Activated B cell treated with CpG ODN at 0.5 μM for 24 hours (primary cell): ENCODE measurements at regions not wholly inside any gene's neighbourhood (a gene's known extent, or its start where the extent isn't known, plus 50 kb on each side); places are given as distances from the start of the nearest gene placed in this dataset.

Source experiments
- ATAC-seq: fragments of 200-7000 bp; cut with Tn5 transposase; one replicate; pipeline ENCODE4 v1.10.0; 2021; ENCODE audit warnings: low read depth, mild to moderate bottlenecking, moderate library complexity
- CTCF ChIA-PET: fragments of 350-600 bp; sonication (Branson Sonifier 250); formaldehyde crosslinking; loops from one replicate; lab custom pipeline; 2021; ENCODE audit warnings: antibody characterized with exemption; lab: Charles Lee
- POLR2A ChIA-PET: fragments of 350-600 bp; sonication (Branson Sonifier 250); formaldehyde crosslinking; loops from one replicate; lab custom pipeline; 2021; ENCODE audit warnings: antibody characterized with exemption; lab: Charles Lee
- DNase-seq: peaks from one replicate; pipeline ENCODE4 v3.0.0; 2022
- H3K27ac Mint-ChIP-seq: one replicate; pipeline ENCODE4 v1.8.0; 2020; ENCODE audit warnings: mixed read lengths
- H3K27me3 Mint-ChIP-seq: one replicate; pipeline ENCODE4 v1.8.0; 2021; ENCODE audit warnings: mixed read lengths
- H3K36me3 Mint-ChIP-seq: one replicate; pipeline ENCODE4 v1.8.0; 2021; ENCODE audit warnings: low read depth, mixed read lengths
- H3K4me1 Mint-ChIP-seq: one replicate; pipeline ENCODE4 v1.8.0; 2021; ENCODE audit warnings: mixed read lengths
- H3K4me3 Mint-ChIP-seq: one replicate; pipeline ENCODE4 v1.8.0; 2020; ENCODE audit warnings: mild to moderate bottlenecking, mixed read lengths
- H3K9me3 Mint-ChIP-seq: one replicate; pipeline ENCODE4 v1.8.0; 2020; ENCODE audit warnings: mixed read lengths
- intact Hi-C: fragments of 100-400 bp; cut with micrococcal nuclease; formaldehyde crosslinking; loops from one replicate; pipeline ENCODE4 v1.15.1; 2024
- TF ChIP-seq, protein P1 (sequence below): fragments of 200-600 bp; IDR thresholded peaks from one replicate; pipeline ENCODE4 v1.8.0; 2022; ENCODE audit warnings: antibody characterized with exemption, mild to moderate bottlenecking

DNA sequence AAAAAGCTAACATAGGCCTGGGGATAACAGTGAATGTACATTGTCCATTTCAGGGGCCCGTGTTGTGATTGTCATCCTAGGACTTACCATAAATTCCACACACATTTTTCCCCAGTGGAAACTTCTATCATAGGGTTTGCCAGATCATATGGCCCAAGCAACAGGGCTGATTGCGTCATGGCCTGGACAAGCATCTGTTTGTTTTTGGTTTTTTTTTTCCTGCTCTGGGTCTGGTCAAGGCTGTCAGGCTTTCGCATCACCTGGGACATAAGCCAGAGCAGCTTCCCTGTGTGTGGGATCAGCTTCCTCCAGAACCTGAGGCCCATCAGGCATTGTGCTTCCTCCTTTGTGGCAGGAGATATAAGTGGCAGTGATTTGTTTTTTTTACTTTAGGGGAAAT, 598.5 kb upstream of the USP24 start:
- no peak for ATAC-seq
- TF ChIP-seq, protein P1, sequence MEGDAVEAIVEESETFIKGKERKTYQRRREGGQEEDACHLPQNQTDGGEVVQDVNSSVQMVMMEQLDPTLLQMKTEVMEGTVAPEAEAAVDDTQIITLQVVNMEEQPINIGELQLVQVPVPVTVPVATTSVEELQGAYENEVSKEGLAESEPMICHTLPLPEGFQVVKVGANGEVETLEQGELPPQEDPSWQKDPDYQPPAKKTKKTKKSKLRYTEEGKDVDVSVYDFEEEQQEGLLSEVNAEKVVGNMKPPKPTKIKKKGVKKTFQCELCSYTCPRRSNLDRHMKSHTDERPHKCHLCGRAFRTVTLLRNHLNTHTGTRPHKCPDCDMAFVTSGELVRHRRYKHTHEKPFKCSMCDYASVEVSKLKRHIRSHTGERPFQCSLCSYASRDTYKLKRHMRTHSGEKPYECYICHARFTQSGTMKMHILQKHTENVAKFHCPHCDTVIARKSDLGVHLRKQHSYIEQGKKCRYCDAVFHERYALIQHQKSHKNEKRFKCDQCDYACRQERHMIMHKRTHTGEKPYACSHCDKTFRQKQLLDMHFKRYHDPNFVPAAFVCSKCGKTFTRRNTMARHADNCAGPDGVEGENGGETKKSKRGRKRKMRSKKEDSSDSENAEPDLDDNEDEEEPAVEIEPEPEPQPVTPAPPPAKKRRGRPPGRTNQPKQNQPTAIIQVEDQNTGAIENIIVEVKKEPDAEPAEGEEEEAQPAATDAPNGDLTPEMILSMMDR: no peak
- no peak for DNase-seq
- intact Hi-C loops: no loop called here
- no peaks in the 10 kb centered on the region for H3K4me1 Mint-ChIP-seq
- no peaks in the 10 kb centered on the region for H3K36me3 Mint-ChIP-seq
- ChIA-PET CTCF (no interaction called here), POLR2A (no interaction called here)
- no peak overlapping the region for H3K4me3 Mint-ChIP-seq
- H3K27me3 Mint-ChIP-seq: peaks cover 2% of the 10 kb centered on the region
- H3K9me3 Mint-ChIP-seq: peaks cover 5% of the 10 kb centered on the region
- H3K27ac Mint-ChIP-seq: no peak overlapping the region

DNA sequence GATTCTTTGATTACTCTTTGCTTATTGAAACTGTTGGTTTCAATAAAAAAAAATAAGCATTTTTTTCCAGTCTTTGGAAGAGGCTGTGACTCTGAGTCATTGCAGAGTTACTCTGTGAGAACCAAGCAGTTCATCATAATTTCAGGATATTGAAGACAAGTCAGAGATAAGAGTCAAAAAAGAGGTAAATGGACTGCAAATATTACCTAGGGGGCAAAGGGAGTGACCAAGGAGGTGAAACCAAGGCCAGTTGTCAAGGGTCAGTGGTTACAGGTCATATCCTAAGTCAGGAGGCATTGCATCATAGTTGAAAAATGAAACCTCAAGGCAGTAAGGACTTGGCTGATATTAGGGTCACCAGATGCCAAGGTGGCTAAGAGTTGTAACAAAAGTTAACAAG, 597.1 kb upstream of the USP24 start:
- Mint-ChIP-seq H3K9me3 (peaks cover 11% of the 10 kb centered on the region), H3K4me3 (no peak overlapping the region), H3K27me3 (peaks cover 4% of the 10 kb centered on the region), H3K27ac (no peak overlapping the region), H3K4me1 (no peaks in the 10 kb centered on the region), H3K36me3 (no peaks in the 10 kb centered on the region)
- ATAC-seq: no peak
- ChIA-PET CTCF (no interaction called here), POLR2A (no interaction called here)
- intact Hi-C loops: no loop called here
- TF ChIP-seq, protein P1: no peak
- no peak for DNase-seq

DNA sequence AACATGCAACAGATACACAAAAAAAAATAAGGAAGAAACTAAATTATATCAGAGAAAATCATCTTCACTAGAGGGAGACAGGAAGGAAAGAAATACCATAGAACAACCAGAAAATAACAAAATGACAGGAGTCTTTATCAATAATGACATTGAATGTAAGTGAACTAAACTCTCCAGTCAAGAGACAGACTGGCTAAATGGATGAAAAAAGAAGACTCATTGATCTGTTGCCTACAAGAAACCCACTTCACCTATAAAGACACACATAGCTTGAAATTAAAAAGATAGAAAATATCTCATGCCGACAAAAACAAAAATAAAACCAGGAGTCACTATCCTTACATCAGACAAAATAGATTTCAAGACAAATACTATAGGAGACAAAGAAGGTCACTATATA, 593.1 kb upstream of the USP24 start:
- Mint-ChIP-seq H3K9me3 (peaks cover 11% of the 10 kb centered on the region), H3K4me3 (no peak overlapping the region), H3K36me3 (no peaks in the 10 kb centered on the region), H3K27ac (no peak overlapping the region), H3K27me3 (peaks cover 4% of the 10 kb centered on the region), H3K4me1 (no peaks in the 10 kb centered on the region)
- ChIA-PET CTCF (no interaction called here), POLR2A (no interaction called here)
- intact Hi-C loops: no loop called here
- TF ChIP-seq, protein P1: no peak
- ATAC-seq: no peak
- no peak for DNase-seq

DNA sequence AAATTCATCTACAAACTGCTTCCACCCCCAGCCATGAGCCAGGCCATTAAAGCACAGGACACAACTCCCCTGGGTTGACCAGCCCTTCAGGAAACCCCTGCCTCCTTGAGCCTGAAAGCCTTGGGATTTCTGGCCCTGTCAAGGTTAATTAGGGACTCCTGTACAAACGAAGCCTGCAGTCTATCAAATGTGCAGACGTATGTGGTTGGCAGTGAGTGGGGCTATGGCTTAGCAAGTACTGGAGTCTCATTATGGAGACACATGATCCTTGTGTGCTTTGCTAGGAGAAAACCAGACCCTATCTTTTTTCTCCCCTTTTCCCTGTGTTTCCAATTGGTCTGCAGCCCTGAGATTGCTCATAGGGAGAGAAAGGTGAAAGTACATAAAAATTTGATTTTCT, 588.3 kb upstream of the USP24 start:
- Mint-ChIP-seq H3K36me3 (no peaks in the 10 kb centered on the region), H3K27me3 (peaks cover 3% of the 10 kb centered on the region), H3K9me3 (peaks cover 11% of the 10 kb centered on the region), H3K27ac (no peak overlapping the region), H3K4me3 (no peak overlapping the region), H3K4me1 (no peaks in the 10 kb centered on the region)
- intact Hi-C loops: no loop called here
- no peak for DNase-seq
- POLR2A ChIA-PET: no interaction called here
- CTCF ChIA-PET: no interaction called here
- TF ChIP-seq, protein P1: no peak
- no peak for ATAC-seq

DNA sequence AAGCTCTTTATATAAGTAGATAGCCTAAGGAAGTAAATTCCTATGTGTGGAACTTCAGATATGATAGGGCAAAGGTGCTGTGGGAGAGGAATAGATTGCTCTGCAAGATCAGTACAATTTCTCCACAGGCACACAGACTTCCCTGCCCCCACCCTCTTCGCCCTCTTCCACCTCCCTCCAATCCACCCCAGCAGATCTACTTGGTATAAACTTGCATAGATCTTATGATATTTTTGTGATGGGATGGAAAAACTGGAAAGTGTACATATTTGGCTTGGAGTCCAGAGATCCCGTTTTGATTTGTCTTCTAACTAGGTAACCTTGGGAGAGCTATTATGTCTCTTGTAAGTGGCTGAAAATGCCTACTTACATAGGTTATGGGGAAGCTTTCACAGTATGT, 586.3 kb upstream of the USP24 start:
- DNase-seq: no peak
- H3K27ac Mint-ChIP-seq: no peak overlapping the region
- H3K36me3 Mint-ChIP-seq: no peaks in the 10 kb centered on the region
- TF ChIP-seq, protein P1: no peak
- intact Hi-C loops: no loop called here
- ChIA-PET POLR2A (no interaction called here), CTCF (no interaction called here)
- ATAC-seq: no peak
- H3K4me1 Mint-ChIP-seq: no peaks in the 10 kb centered on the region
- H3K9me3 Mint-ChIP-seq: peaks cover 6% of the 10 kb centered on the region
- H3K4me3 Mint-ChIP-seq: no peak overlapping the region
- H3K27me3 Mint-ChIP-seq: peaks cover 2% of the 10 kb centered on the region
